Heart left ventricle (tissue), 13 donors: ENCODE measurements at regions not wholly inside any gene's neighbourhood (a gene's known extent, or its start where the extent isn't known, plus 50 kb on each side); places are given as distances from the start of the nearest gene placed in this dataset.

Source experiments
- POLR2A ChIP-seq, 2 donors: fragments of 450-650 bp; IDR thresholded peaks; one replicate each; pipeline ENCODE4 v1.6.1; 2017; ENCODE audit warnings: antibody characterized with exemption in 2 of 2, mild to moderate bottlenecking in 2 of 2, moderate library complexity in 2 of 2
- TF ChIP-seq, protein P1 (sequence below), 12 donors: fragments of 200-600 bp; sonication (generic) in 4 of 12; IDR thresholded peaks; one replicate each; pipeline versions ENCODE4 v1.5.0 to v1.8.0; 2018 to 2022; ENCODE audit warnings: antibody characterized with exemption in 12 of 12, mild to moderate bottlenecking in 5 of 12
- donor health status: ischemic (EF 13 %, LVEDD 7.1; RV severe dilation, severe dysfunction).
- donor health status: DM: no; HTN: yes; CAD: no.
- donor health status: DM: no; HTN: no; CAD: no.
- donor health status: ischemic (EF 25% LVEDD 6.9; RV normal size, moderate dysfunction).
- donor health status: ischemic (EF 25% LVEDD 5.7; RV mildly dilated, moderate dysfunction).
- donor health status: ischemic (EF 35%, LVEDD 5.7; RV mildly dilated, moderate dysfunction).
- donor health status: nonischemic (EF 11% LVEDD 7.7; RV severe dilation, severe dysfunction).
- donor health status: DM: yes; HTN: yes; CAD: no.
- donor health status: PGD.
- donor health status: ischemic (EF 29% LVEDD 5.4; RV normal size, mild dysfunction).
- donor health status: nonischemic (EF 23%, LVEDD 6.1; RV moderate dilation, normal function).

DNA sequence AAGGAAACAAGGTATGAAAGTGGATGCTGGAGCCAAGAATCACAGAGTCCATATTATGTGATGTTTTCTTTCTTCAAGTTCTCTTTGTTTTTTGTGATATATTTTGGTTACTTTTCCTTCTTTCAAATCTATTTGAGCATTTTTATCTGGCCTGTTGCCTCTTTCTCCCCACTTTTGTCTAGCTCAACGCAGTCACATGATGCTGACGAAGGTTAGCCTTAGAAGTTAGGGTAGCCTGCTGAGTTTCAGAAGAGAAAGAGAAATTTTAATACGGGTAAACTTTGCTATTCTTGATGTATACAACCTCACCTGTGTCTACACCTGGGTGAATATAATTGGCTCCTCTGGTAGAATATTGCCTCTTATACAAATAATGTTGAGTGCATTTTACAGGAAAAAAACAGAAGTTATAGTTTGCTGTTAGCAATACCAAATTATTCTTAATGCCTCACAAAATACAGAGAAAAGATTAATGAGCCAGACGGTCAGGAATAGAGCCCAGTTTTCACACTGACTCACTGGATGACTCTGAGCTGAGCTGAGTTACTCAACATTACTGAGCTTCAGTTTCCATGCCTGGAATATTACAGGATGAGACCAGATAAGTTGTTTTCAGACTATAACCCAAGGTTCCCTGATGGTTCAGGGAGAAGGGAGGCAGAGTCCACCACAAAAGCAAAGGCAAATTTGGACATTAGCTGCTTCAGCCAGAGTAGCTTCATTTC, 161.6 kb upstream of the BDNF start:
- TF ChIP-seq, protein P1, sequence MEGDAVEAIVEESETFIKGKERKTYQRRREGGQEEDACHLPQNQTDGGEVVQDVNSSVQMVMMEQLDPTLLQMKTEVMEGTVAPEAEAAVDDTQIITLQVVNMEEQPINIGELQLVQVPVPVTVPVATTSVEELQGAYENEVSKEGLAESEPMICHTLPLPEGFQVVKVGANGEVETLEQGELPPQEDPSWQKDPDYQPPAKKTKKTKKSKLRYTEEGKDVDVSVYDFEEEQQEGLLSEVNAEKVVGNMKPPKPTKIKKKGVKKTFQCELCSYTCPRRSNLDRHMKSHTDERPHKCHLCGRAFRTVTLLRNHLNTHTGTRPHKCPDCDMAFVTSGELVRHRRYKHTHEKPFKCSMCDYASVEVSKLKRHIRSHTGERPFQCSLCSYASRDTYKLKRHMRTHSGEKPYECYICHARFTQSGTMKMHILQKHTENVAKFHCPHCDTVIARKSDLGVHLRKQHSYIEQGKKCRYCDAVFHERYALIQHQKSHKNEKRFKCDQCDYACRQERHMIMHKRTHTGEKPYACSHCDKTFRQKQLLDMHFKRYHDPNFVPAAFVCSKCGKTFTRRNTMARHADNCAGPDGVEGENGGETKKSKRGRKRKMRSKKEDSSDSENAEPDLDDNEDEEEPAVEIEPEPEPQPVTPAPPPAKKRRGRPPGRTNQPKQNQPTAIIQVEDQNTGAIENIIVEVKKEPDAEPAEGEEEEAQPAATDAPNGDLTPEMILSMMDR (IDR thresholded peaks at IDR 0.05): no peak
- no peak for TF ChIP-seq POLR2A (IDR thresholded peaks at IDR 0.05)
